LNCaP clone FGC (cell line): ENCODE measurements at regions not wholly inside any gene's neighbourhood (a gene's known extent, or its start where the extent isn't known, plus 50 kb on each side); places are given as distances from the start of the nearest gene placed in this dataset.

Experiments used
- DNase-seq: peaks from one replicate; pipeline ENCODE4 v3.0.0-alpha.2; 2011; ENCODE audit warnings: low read depth
- H3K4me3 ChIP-seq: 2 replicates; pipeline ENCODE4 v1.5.1; 2011; ENCODE audit warnings: mild to moderate bottlenecking, low read depth, low read length, control low read depth
- TF ChIP-seq, protein P1 (sequence below): IDR thresholded peaks from 2 replicates; pipeline ENCODE4 v1.5.1; 2012; ENCODE audit warnings: mild to moderate bottlenecking; ENCODE audit not compliant: control insufficient read depth, insufficient read depth; ENCODE audit errors: extremely low read depth

DNA sequence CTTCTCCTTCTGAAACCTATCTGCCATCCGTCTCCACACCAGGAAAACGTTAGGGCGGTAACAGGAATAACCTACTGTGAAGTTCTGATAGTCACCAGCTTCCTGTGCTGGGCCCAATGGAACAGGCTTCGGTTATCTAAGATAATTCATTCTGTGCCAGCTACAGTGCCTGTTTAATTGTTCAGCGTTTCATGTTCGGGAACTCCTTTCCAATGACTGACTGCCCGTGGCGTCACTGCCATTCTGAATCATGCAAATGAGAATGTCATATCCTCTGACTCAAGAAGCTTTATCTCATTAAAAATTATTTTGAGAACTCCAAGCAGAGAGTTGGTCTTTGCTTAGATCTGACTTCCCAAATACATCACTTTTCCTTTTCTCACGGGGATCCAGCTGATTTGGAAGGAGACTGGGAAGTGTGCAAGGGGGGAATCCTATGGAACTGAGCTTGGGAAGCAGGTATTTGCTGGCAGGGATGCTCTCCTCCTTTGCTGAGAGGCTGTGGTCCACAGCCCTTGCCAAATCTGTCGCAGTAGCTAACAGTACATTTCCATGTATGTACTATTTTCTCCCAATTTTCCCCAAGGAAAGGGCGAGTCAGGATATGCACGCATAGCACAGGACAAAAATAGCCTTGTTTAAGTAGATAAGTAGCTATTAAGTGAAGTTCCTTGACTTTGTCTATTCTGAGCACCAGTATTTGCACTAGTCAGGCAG lies 358.7 kb downstream of the LTN1 start:
- no peak overlapping the region for H3K4me3 ChIP-seq
- TF ChIP-seq, protein P1, sequence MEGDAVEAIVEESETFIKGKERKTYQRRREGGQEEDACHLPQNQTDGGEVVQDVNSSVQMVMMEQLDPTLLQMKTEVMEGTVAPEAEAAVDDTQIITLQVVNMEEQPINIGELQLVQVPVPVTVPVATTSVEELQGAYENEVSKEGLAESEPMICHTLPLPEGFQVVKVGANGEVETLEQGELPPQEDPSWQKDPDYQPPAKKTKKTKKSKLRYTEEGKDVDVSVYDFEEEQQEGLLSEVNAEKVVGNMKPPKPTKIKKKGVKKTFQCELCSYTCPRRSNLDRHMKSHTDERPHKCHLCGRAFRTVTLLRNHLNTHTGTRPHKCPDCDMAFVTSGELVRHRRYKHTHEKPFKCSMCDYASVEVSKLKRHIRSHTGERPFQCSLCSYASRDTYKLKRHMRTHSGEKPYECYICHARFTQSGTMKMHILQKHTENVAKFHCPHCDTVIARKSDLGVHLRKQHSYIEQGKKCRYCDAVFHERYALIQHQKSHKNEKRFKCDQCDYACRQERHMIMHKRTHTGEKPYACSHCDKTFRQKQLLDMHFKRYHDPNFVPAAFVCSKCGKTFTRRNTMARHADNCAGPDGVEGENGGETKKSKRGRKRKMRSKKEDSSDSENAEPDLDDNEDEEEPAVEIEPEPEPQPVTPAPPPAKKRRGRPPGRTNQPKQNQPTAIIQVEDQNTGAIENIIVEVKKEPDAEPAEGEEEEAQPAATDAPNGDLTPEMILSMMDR = no peak
- no peak for DNase-seq

DNA sequence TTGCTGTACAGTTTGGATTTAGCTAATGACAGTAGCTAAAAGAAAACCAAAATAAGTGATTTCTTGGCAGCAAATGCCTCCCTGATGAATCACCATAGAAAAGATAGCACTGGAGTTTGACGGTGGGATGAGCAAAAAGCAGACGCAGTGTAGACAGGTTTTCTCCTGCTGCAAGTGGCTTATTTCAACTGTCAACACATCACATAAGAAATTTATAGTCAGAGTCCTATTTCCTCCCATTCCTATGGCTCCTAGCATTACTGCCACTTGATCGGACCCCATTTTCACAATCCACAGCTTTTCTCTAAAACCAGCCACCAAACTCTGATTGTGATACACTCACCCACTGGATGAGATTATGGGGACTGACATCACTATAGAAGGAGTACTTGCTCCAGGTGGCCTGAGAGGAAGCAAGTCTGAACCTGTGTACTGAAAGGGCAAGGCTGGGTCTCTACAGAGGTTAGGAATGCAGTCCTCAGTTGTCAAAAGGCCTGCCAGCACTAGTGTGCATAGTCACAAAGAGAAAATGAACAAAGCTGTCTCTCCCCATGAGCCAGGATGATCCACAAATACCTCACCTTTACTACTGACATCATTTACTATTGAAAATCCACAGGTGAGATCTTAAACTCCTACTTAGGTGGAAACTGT lies 359.8 kb downstream of the LTN1 start:
- no peak overlapping the region for H3K4me3 ChIP-seq
- TF ChIP-seq, protein P1 = no peak
- no peak for DNase-seq

DNA sequence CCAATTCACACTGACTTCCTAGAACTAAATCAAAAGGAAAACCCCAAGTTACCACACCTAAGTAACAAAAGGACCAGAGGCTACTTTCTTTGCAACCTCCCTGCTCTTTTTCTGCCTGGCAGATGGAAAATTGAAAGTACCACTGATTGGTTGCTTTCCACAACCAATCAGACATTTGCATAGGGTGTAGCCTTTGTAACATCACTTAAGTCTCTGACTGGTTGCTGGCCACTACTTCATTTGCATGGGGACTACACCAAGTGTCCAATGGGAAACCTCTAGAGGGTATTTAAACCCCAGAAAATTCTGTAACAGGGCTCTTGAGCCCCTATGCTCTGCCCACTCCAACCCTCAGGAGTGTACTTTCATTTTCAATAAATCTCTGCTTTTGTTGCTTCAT lies 365.0 kb downstream of the LTN1 start:
- DNase-seq = no peak
- TF ChIP-seq, protein P1 = no peak
- H3K4me3 ChIP-seq = no peak overlapping the region

DNA sequence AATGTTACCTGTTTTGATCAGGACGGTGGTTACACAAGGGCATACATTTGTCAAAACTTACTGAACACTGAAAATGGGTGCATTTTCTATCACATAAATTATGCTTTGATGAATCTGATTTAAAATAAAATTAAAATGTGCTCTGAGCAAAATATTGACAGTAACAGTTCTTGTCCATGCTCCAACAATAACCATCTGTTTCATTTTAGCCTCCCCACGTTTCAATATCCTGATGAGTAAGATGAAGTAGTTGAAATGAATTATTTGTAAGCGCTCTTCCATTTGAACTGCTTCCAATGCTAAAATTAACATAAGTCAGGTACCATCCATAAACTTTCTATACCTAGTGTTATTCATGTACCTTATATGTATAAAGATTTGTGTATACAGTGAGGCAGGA lies 365.4 kb downstream of the LTN1 start:
- DNase-seq = no peak
- TF ChIP-seq, protein P1 = no peak
- no peak overlapping the region for H3K4me3 ChIP-seq

DNA sequence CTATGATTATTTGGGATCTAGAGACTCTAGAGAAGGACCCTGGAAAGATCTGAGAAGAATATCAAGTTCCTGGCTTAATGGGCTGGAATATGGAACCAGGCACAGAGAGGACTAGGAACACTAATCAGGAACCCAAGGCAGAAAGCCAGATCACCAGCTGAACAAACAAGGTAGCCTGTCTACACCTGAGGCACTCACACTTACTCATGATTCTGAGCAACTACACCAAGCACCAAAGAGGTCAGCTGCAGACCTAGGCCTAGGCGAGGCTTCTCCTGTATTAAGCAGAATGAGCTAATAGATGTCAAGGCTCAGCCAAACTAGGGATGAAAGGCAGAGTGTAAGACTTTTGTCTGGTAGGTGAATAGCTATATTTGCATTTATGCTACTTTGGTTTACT lies 368.1 kb downstream of the LTN1 start:
- TF ChIP-seq, protein P1 = no peak
- no peak for DNase-seq
- no peak overlapping the region for H3K4me3 ChIP-seq

DNA sequence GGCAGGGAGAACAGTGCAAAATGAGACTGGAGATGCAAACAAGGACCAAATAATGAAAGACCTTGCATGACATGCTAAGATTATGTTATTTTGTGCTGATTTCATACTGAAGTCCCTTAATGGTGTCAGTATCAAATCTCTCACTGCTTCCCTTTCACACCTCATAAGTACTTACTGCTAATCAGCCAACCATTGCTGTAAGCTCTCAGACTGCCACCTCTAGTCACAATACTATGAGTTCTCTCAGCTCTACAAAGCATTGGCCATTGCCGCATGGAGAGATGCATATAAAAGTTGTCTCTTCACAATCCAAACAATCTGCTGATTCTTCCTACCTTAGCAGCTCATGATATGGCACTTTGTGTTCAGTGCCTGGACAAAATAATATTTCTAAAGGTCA lies 375.4 kb downstream of the LTN1 start:
- TF ChIP-seq, protein P1 = no peak
- H3K4me3 ChIP-seq = no peak overlapping the region
- no peak for DNase-seq

DNA sequence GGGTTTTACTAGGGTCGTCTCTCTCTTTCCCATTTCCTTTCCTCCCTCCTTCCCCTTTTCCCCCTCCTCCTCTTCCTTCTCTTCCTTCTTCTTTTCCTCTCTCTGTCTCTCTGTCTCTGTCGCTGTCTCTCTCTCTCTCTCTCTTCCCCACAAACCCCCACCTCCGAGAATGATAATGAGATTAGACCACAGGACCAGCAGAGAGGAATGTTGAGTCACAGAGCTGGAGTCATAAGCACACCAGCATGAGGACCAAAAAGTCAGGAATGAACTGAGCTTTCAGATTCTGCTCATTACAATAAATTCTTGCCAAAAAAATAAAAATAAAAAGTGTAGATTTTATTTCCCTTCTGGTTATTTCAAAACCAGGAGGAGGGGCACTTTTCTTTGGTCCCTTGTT lies 377.4 kb downstream of the LTN1 start:
- no peak overlapping the region for H3K4me3 ChIP-seq
- DNase-seq = no peak
- TF ChIP-seq, protein P1 = no peak
